HepG2 (cell line): ENCODE measurements at regions not wholly inside any gene's neighbourhood (a gene's known extent, or its start where the extent isn't known, plus 50 kb on each side); places are given as distances from the start of the nearest gene placed in this dataset.

Experiments
- ATAC-seq: fragments of 200-7000 bp; cut with Tn5 transposase; 3 replicates; pipeline ENCODE4 v1.9.1; 2020; ENCODE audit warnings: mild to moderate bottlenecking, moderate library complexity
- BruUV-seq: library from RNA; stranded (reverse); fragments of 400-500 nt; replicated peaks from 2 replicates; lab custom pipeline; 2021; lab: Mats Ljungman, UMichigan
- CTCF ChIA-PET: fragments of 300-600 bp; formaldehyde crosslinking; extraction: SDS; loops from one replicate; lab custom pipeline; 2021; ENCODE audit warnings: low total read pairs, inconsistent platforms, low intra/inter-chr PET ratio; lab: Yijun Ruan, JAX
- POLR2A ChIA-PET: fragments of 350-600 bp; sonication (Branson Sonifier 250); formaldehyde crosslinking; loops from one replicate; lab custom pipeline; 2020; ENCODE audit warnings: antibody characterized with exemption, inconsistent platforms; lab: Yijun Ruan, JAX
- DNase-seq: peaks from one replicate; pipeline ENCODE4 v3.0.0-alpha.2; 2015; ENCODE audit warnings: low spot score
- FAIRE-seq: peaks from 3 replicates; lab custom pipeline; 2011; peaks lifted over from hg19 to GRCh38; lab: Jason Lieb, UNC
- H2AFZ ChIP-seq: one replicate; pipeline ENCODE4 v1.6.1; 2011; ENCODE audit warnings: low read length, inconsistent platforms
- H3K27ac ChIP-seq: fragments of 300-600 bp; 3 replicates; pipeline ENCODE4 v1.8.0; 2011; ENCODE audit warnings: mixed run types, mild to moderate bottlenecking, mixed read lengths, low read length, inconsistent platforms; ENCODE audit not compliant: insufficient read depth; ENCODE audit errors: extremely low read length
- H3K27me3 ChIP-seq, 2 experiments: fragments of 200-600 bp in 1 of 2; 2 replicates in 1 of 2; 3 replicates in 1 of 2; pipeline versions ENCODE4 v1.6.0 to v1.8.0; 2011; ENCODE audit warnings: low read length in 2 of 2, mild to moderate bottlenecking in 2 of 2, moderate library complexity in 2 of 2, inconsistent platforms in 1 of 2; ENCODE audit not compliant: insufficient read depth in 2 of 2, control insufficient read depth in 1 of 2
- H3K36me3 ChIP-seq, 2 experiments: fragments of 200-600 bp in 1 of 2; replicated peaks in 1 of 2; 2 replicates in 1 of 2; 3 replicates in 1 of 2; pipeline versions ENCODE4 v1.5.1 to v1.8.0; 2011; ENCODE audit warnings: low read length in 2 of 2, inconsistent platforms in 1 of 2; ENCODE audit not compliant: insufficient read depth in 2 of 2, control insufficient read depth in 1 of 2
- H3K4me1 ChIP-seq: 2 replicates; pipeline ENCODE4 v1.5.1; 2012; ENCODE audit warnings: low read length, inconsistent platforms; ENCODE audit not compliant: insufficient read depth
- H3K4me2 ChIP-seq: 2 replicates; pipeline ENCODE4 v1.6.0; 2011; ENCODE audit warnings: low read depth, low read length, inconsistent platforms
- H3K4me3 ChIP-seq, 3 experiments: fragments of 200-600 bp in 1 of 3; sonication (generic), shearing (Covaris generic) in 1 of 3; replicated peaks in 1 of 3; 2 replicates each; pipeline ENCODE4 v1.5.1; 2011 to 2016; ENCODE audit warnings: low read length in 3 of 3, inconsistent platforms in 2 of 3, low read depth in 2 of 3, mild to moderate bottlenecking in 2 of 3, control low read depth in 1 of 3, mixed read lengths in 1 of 3; ENCODE audit not compliant: insufficient read depth in 1 of 3
- H3K79me2 ChIP-seq: one replicate; pipeline ENCODE4 v1.6.1; 2011; ENCODE audit warnings: low read length, inconsistent platforms; ENCODE audit not compliant: insufficient read depth
- H3K9ac ChIP-seq: 2 replicates; pipeline ENCODE4 v1.6.0; 2011; ENCODE audit warnings: mild to moderate bottlenecking, low read depth, low read length, inconsistent platforms; ENCODE audit not compliant: insufficient read depth
- H3K9me3 ChIP-seq: 2 replicates; pipeline ENCODE4 v1.5.1; 2012; ENCODE audit warnings: mild to moderate bottlenecking, low read length
- H4K20me1 ChIP-seq: 2 replicates; pipeline ENCODE4 v1.6.0; 2011; ENCODE audit warnings: inconsistent platforms, mild to moderate bottlenecking, low read length, moderate library complexity; ENCODE audit not compliant: insufficient read depth
- ELF1 ChIP-seq: sonication (generic); formaldehyde crosslinking; IDR thresholded peaks from 2 replicates; pipeline ENCODE4 v1.4.0; 2020; ENCODE audit warnings: missing genetic modification reagents
- HOXA9 ChIP-seq: sonication (generic); formaldehyde crosslinking; IDR thresholded peaks from 2 replicates; pipeline ENCODE4 v1.8.1; 2022; ENCODE audit warnings: missing genetic modification reagents, mild to moderate bottlenecking, moderate library complexity, borderline replicate concordance
- MEIS2 ChIP-seq: sonication (generic); formaldehyde crosslinking; IDR thresholded peaks from 2 replicates; pipeline ENCODE4 v1.9.0; 2021; ENCODE audit warnings: mild to moderate bottlenecking, missing genetic modification reagents
- NFYC ChIP-seq: IDR thresholded peaks from 2 replicates; pipeline ENCODE4 v1.6.1; 2016; ENCODE audit warnings: missing genetic modification reagents, missing compliant biosample characterization
- U2AF1 ChIP-seq: fragments of 200-400 bp; formaldehyde crosslinking; optimal IDR thresholded peaks from 2 replicates; pipeline ENCODE3; 2017; ENCODE audit warnings: mild to moderate bottlenecking, low read depth, low read length
- ZKSCAN5 ChIP-seq: sonication (generic); formaldehyde crosslinking; IDR thresholded peaks from 2 replicates; pipeline ENCODE4 v1.5.1; 2020; ENCODE audit warnings: mild to moderate bottlenecking, missing genetic modification reagents
- ZNF20 ChIP-seq: sonication (generic); formaldehyde crosslinking; IDR thresholded peaks from 2 replicates; pipeline ENCODE4 v1.4.0; 2020; ENCODE audit warnings: mild to moderate bottlenecking, moderate library complexity, missing genetic modification reagents
- ZNF674 ChIP-seq: sonication (generic); formaldehyde crosslinking; IDR thresholded peaks from 2 replicates; pipeline ENCODE4 v1.5.0; 2020; ENCODE audit warnings: low read depth, mild to moderate bottlenecking, missing genetic modification reagents
- ZNF850 ChIP-seq: sonication (generic); formaldehyde crosslinking; conservative IDR thresholded peaks from 2 replicates; pipeline ENCODE4 v1.9.0; 2021; ENCODE audit warnings: mild to moderate bottlenecking, missing genetic modification reagents
- WGBS: methylation state at CpG from one replicate; pipeline ENCODE4 v1.1.6; 2017; ENCODE audit warnings: low lambda C conversion rate; 5-methylcytosine and 5-hydroxymethylcytosine counted together
- in situ Hi-C: cut with HindIII; loops from 2 replicates; pipeline ENCODE4 v1.10.0; 2017; ENCODE audit warnings: low pct_unique_long_range_greater_than_20kb; ENCODE audit not compliant: extremely low pct_ligation_motif_present
- intact Hi-C: fragments of 100-400 bp; cut with micrococcal nuclease; formaldehyde crosslinking; loops from one replicate; pipeline ENCODE4 v1.10.0; 2022; ENCODE audit not compliant: unreplicated experiment
- TF ChIP-seq, protein P1 (sequence below): sonication (generic); formaldehyde crosslinking; conservative IDR thresholded peaks from 2 replicates; pipeline ENCODE4 v1.4.0; 2020; ENCODE audit warnings: missing genetic modification reagents
- TF ChIP-seq, protein P2 (sequence below): IDR thresholded peaks from 2 replicates; pipeline ENCODE4 v1.6.1; 2016; ENCODE audit warnings: mild to moderate bottlenecking
- TF ChIP-seq, protein P3 (sequence below): sonication (generic); formaldehyde crosslinking; IDR thresholded peaks from 2 replicates; pipeline ENCODE4 v1.4.0; 2020; ENCODE audit warnings: missing genetic modification reagents

DNA sequence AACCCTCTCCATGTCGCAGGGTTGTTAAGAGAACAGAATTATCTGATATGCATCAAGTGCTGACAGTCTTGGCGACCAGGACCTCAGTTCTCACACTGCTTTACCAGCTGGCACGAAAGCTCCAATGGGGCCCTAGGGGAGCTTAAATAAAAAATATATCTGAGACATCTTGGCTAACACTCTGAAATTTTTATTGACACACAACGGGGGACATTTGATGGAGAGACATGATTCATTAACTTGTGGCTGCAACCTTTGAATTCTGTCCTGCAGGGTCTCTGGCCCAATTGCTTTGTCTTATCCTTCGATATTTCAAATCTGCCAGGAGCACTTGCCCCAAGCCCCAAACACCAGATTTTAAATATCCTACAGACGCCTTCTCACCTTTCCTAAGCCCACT, 567.0 kb downstream of the AJAP1 start:
- no peak for DNase-seq
- no peak for TF ChIP-seq ZKSCAN5 (CRISPR knock-in tag)
- no peak for TF ChIP-seq ZNF674 (CRISPR knock-in tag)
- no peak for TF ChIP-seq MEIS2 (CRISPR knock-in tag)
- no peak for TF ChIP-seq ZNF850 (CRISPR knock-in tag)
- no peak for TF ChIP-seq ELF1 (CRISPR knock-in tag)
- TF ChIP-seq, all 625 proteins: peak for 0
- BruUV-seq = no TSS peak
- ATAC-seq = no peak
- Histone ChIP-seq H3K79me2 (no peaks in the 10 kb centered on the region), H3K4me2 (no peak overlapping the region), H2AFZ (no peak overlapping the region), H3K36me3 (no peaks in the 10 kb centered on the region), H3K27ac (no peak overlapping the region), H4K20me1 (no peaks in the 10 kb centered on the region), H3K4me3 (no peak overlapping the region), H3K4me1 (no peaks in the 10 kb centered on the region), H3K9me3 (peaks cover 19% of the 10 kb centered on the region), H3K9ac (no peak overlapping the region), H3K27me3 (peaks cover 0 to 4% of the 10 kb centered on the region in 2 experiments; a peak in 1 of 5 replicates)
- ChIA-PET POLR2A (no interaction called here), CTCF (no interaction called here)
- no peak for FAIRE-seq
- intact Hi-C loops = no loop called here
- 3% methylated on average over 6 of the region's 6 CpGs for WGBS
- in situ Hi-C loops = no loop called here

DNA sequence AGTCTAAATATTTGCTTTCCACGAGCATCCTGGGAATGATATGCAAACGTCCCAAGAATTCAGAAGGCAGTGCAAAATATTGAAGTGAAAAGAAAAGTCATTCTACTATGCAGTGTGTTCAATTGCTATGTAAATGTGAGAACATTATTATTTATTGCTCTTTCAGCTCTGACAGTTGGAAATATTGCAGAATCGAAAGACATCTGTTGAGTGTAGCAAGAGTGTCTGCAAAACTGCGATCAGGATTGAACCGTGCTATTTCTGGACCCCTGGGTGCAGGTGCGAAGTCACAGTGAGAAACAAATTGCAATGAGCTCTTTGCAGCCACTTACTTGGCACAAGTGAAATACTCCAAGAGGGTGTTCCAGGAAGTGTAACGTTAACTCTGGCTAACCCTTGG, 566.4 kb downstream of the AJAP1 start:
- Histone ChIP-seq H3K4me3 (no peak overlapping the region), H3K9me3 (peaks cover 25% of the 10 kb centered on the region), H3K4me1 (no peaks in the 10 kb centered on the region), H4K20me1 (no peaks in the 10 kb centered on the region), H3K27ac (no peak overlapping the region), H2AFZ (no peak overlapping the region), H3K79me2 (no peaks in the 10 kb centered on the region), H3K36me3 (no peaks in the 10 kb centered on the region), H3K4me2 (no peak overlapping the region), H3K9ac (no peak overlapping the region), H3K27me3 (no peaks in the 10 kb centered on the region; a peak in 1 of 5 replicates)
- no peak for DNase-seq
- 0% methylated on average over 7 of the region's 7 CpGs for WGBS
- ChIA-PET POLR2A (no interaction called here), CTCF (no interaction called here)
- intact Hi-C loops (no loop called here), in situ Hi-C loops (no loop called here)
- no peak for ATAC-seq
- BruUV-seq = no TSS peak
- no peak for FAIRE-seq
- TF ChIP-seq, protein P1, sequence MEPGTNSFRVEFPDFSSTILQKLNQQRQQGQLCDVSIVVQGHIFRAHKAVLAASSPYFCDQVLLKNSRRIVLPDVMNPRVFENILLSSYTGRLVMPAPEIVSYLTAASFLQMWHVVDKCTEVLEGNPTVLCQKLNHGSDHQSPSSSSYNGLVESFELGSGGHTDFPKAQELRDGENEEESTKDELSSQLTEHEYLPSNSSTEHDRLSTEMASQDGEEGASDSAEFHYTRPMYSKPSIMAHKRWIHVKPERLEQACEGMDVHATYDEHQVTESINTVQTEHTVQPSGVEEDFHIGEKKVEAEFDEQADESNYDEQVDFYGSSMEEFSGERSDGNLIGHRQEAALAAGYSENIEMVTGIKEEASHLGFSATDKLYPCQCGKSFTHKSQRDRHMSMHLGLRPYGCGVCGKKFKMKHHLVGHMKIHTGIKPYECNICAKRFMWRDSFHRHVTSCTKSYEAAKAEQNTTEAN (CRISPR knock-in tag) = no peak
- TF ChIP-seq, protein P2, sequence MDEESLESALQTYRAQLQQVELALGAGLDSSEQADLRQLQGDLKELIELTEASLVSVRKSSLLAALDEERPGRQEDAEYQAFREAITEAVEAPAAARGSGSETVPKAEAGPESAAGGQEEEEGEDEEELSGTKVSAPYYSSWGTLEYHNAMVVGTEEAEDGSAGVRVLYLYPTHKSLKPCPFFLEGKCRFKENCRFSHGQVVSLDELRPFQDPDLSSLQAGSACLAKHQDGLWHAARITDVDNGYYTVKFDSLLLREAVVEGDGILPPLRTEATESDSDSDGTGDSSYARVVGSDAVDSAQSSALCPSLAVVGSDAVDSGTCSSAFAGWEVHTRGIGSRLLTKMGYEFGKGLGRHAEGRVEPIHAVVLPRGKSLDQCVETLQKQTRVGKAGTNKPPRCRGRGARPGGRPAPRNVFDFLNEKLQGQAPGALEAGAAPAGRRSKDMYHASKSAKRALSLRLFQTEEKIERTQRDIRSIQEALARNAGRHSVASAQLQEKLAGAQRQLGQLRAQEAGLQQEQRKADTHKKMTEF (CRISPR knock-in tag) = no peak
- TF ChIP-seq NFYC (no peak), ZNF20 (CRISPR knock-in tag) (no peak), HOXA9 (CRISPR knock-in tag) (no peak), U2AF1 (no peak)
- TF ChIP-seq, protein P3, sequence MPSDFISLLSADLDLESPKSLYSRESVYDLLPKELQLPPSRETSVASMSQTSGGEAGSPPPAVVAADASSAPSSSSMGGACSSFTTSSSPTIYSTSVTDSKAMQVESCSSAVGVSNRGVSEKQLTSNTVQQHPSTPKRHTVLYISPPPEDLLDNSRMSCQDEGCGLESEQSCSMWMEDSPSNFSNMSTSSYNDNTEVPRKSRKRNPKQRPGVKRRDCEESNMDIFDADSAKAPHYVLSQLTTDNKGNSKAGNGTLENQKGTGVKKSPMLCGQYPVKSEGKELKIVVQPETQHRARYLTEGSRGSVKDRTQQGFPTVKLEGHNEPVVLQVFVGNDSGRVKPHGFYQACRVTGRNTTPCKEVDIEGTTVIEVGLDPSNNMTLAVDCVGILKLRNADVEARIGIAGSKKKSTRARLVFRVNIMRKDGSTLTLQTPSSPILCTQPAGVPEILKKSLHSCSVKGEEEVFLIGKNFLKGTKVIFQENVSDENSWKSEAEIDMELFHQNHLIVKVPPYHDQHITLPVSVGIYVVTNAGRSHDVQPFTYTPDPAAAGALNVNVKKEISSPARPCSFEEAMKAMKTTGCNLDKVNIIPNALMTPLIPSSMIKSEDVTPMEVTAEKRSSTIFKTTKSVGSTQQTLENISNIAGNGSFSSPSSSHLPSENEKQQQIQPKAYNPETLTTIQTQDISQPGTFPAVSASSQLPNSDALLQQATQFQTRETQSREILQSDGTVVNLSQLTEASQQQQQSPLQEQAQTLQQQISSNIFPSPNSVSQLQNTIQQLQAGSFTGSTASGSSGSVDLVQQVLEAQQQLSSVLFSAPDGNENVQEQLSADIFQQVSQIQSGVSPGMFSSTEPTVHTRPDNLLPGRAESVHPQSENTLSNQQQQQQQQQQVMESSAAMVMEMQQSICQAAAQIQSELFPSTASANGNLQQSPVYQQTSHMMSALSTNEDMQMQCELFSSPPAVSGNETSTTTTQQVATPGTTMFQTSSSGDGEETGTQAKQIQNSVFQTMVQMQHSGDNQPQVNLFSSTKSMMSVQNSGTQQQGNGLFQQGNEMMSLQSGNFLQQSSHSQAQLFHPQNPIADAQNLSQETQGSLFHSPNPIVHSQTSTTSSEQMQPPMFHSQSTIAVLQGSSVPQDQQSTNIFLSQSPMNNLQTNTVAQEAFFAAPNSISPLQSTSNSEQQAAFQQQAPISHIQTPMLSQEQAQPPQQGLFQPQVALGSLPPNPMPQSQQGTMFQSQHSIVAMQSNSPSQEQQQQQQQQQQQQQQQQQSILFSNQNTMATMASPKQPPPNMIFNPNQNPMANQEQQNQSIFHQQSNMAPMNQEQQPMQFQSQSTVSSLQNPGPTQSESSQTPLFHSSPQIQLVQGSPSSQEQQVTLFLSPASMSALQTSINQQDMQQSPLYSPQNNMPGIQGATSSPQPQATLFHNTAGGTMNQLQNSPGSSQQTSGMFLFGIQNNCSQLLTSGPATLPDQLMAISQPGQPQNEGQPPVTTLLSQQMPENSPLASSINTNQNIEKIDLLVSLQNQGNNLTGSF = no peak
